GM12878 (cell line): ENCODE measurements at regions not wholly inside any gene's neighbourhood (a gene's known extent, or its start where the extent isn't known, plus 50 kb on each side); places are given as distances from the start of the nearest gene placed in this dataset.

Source experiments
- BACH1 ChIP-seq: fragments of 450-650 bp; IDR thresholded peaks from 2 replicates; pipeline ENCODE4 v1.6.1; 2017; ENCODE audit warnings: mild to moderate bottlenecking, borderline replicate concordance
- CHD2 ChIP-seq: IDR thresholded peaks from 2 replicates; pipeline ENCODE4 v1.6.1; 2011; ENCODE audit warnings: low read depth, low read length, improper control_type of control experiment, borderline replicate concordance
- ESRRA ChIP-seq: IDR thresholded peaks from 2 replicates; pipeline ENCODE4 v1.6.1; 2012; ENCODE audit warnings: mild to moderate bottlenecking, low read length, improper control_type of control experiment
- IKZF2 ChIP-seq, 2 experiments: fragments of 450-650 bp; IDR thresholded peaks; 2 replicates each; pipeline ENCODE4 v1.6.1; 2017; ENCODE audit warnings: mild to moderate bottlenecking in 2 of 2, moderate library complexity in 2 of 2
- TF ChIP-seq, protein P1 (sequence below): fragments of 450-650 bp; formaldehyde crosslinking; IDR thresholded peaks from 2 replicates; pipeline ENCODE4 v1.4.0; 2022; ENCODE audit warnings: mild to moderate bottlenecking, moderate library complexity
- TF ChIP-seq, protein P2 (sequence below): fragments of 450-650 bp; IDR thresholded peaks from 2 replicates; pipeline ENCODE4 v1.6.1; 2017; ENCODE audit warnings: mild to moderate bottlenecking, moderate library complexity

DNA sequence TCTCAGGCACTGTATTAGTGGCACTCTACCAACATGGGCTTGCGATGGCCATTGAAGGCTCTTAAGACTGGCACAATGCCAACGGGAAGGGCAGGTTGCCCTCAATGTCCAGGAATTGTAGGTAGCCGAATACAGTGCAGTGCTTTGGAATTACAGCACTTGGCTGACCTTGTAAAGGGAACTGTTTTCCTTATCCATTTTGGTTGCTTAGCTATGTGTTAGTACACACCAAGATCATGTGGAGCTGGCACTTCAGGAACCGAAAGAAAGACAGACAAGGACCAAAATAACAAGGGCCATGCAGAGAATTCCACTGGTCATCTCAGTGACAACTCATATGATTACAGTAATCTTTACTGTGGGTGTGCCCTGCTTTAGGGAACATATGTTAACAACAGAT, 72.7 kb downstream of the DYRK2 start (continued):
- TF ChIP-seq, protein P1, sequence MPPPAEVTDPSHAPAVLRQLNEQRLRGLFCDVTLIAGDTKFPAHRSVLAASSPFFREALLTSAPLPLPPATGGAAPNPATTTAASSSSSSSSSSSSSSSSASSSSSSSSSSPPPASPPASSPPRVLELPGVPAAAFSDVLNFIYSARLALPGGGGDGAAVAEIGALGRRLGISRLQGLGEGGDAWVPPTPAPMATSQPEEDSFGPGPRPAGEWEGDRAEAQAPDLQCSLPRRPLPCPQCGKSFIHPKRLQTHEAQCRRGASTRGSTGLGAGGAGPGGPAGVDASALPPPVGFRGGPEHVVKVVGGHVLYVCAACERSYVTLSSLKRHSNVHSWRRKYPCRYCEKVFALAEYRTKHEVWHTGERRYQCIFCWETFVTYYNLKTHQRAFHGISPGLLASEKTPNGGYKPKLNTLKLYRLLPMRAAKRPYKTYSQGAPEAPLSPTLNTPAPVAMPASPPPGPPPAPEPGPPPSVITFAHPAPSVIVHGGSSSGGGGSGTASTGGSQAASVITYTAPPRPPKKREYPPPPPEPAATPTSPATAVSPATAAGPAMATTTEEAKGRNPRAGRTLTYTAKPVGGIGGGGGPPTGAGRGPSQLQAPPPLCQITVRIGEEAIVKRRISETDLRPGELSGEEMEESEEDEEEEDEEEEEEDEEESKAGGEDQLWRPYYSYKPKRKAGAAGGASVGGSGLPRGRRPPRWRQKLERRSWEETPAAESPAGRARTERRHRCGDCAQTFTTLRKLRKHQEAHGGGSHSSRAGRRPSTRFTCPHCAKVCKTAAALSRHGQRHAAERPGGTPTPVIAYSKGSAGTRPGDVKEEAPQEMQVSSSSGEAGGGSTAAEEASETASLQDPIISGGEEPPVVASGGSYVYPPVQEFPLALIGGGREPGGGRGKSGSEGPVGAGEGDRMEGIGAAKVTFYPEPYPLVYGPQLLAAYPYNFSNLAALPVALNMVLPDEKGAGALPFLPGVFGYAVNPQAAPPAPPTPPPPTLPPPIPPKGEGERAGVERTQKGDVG (CRISPR knock-in tag): no peak
- TF ChIP-seq, protein P2, sequence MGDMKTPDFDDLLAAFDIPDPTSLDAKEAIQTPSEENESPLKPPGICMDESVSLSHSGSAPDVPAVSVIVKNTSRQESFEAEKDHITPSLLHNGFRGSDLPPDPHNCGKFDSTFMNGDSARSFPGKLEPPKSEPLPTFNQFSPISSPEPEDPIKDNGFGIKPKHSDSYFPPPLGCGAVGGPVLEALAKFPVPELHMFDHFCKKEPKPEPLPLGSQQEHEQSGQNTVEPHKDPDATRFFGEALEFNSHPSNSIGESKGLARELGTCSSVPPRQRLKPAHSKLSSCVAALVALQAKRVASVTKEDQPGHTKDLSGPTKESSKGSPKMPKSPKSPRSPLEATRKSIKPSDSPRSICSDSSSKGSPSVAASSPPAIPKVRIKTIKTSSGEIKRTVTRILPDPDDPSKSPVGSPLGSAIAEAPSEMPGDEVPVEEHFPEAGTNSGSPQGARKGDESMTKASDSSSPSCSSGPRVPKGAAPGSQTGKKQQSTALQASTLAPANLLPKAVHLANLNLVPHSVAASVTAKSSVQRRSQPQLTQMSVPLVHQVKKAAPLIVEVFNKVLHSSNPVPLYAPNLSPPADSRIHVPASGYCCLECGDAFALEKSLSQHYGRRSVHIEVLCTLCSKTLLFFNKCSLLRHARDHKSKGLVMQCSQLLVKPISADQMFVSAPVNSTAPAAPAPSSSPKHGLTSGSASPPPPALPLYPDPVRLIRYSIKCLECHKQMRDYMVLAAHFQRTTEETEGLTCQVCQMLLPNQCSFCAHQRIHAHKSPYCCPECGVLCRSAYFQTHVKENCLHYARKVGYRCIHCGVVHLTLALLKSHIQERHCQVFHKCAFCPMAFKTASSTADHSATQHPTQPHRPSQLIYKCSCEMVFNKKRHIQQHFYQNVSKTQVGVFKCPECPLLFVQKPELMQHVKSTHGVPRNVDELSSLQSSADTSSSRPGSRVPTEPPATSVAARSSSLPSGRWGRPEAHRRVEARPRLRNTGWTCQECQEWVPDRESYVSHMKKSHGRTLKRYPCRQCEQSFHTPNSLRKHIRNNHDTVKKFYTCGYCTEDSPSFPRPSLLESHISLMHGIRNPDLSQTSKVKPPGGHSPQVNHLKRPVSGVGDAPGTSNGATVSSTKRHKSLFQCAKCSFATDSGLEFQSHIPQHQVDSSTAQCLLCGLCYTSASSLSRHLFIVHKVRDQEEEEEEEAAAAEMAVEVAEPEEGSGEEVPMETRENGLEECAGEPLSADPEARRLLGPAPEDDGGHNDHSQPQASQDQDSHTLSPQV: no peak
- TF ChIP-seq BACH1: no peak
- no peak for TF ChIP-seq ESRRA
- TF ChIP-seq CHD2: no peak
- no peak for TF ChIP-seq IKZF2 (IDR thresholded peaks at IDR 0.05)
